WTC11 (cell line): ENCODE measurements at regions not wholly inside any gene's neighbourhood (a gene's known extent, or its start where the extent isn't known, plus 50 kb on each side); places are given as distances from the start of the nearest gene placed in this dataset.

ENCODE experiments used
- ATAC-seq: fragments of 200-7000 bp; cut with Tn5 transposase; 2 replicates; pipeline ENCODE4 v1.10.0; 2021; ENCODE audit warnings: mild to moderate bottlenecking, moderate library complexity
- CTCF ChIA-PET: fragments of 300-600 bp; sonication (Branson Sonifier 250); formaldehyde crosslinking; loops from one replicate; lab custom pipeline; 2021; ENCODE audit warnings: antibody characterized with exemption; lab: Charles Lee
- POLR2A ChIA-PET: fragments of 350-600 bp; sonication (Branson Sonifier 250); formaldehyde crosslinking; loops from one replicate; lab custom pipeline; 2021; ENCODE audit warnings: antibody characterized with exemption; lab: Charles Lee
- DNase-seq: peaks from one replicate; pipeline ENCODE4 v3.0.0; 2021; ENCODE audit warnings: low spot score
- H3K27ac Mint-ChIP-seq: 2 replicates; pipeline ENCODE4 v1.8.0; 2021; ENCODE audit warnings: mixed read lengths
- H3K27me3 Mint-ChIP-seq: 2 replicates; pipeline ENCODE4 v1.8.0; 2021; ENCODE audit warnings: low read depth, mild to moderate bottlenecking, moderate library complexity, mixed read lengths
- H3K36me3 Mint-ChIP-seq: 2 replicates; pipeline ENCODE4 v1.8.0; 2021; ENCODE audit warnings: mixed read lengths
- H3K4me1 Mint-ChIP-seq: 2 replicates; pipeline ENCODE4 v1.8.0; 2022; ENCODE audit warnings: mixed read lengths
- H3K4me3 Mint-ChIP-seq: 2 replicates; pipeline ENCODE4 v1.8.0; 2021; ENCODE audit warnings: mild to moderate bottlenecking, moderate library complexity, mixed read lengths
- H3K9me3 Mint-ChIP-seq: 2 replicates; pipeline ENCODE4 v1.8.0; 2021; ENCODE audit warnings: mixed read lengths
- E2F5 ChIP-seq: sonication (generic); formaldehyde crosslinking; IDR thresholded peaks from 2 replicates; pipeline ENCODE4 v1.8.1; 2022; ENCODE audit warnings: mild to moderate bottlenecking, moderate library complexity, missing genetic modification reagents
- ELF4 ChIP-seq: sonication (generic); formaldehyde crosslinking; IDR thresholded peaks from 2 replicates; pipeline ENCODE4 v1.8.1; 2022; ENCODE audit warnings: low read depth, mild to moderate bottlenecking, moderate library complexity, missing genetic modification reagents
- ERG ChIP-seq: fragments of 250-450 bp; sonication (Bioruptor Pico); IDR thresholded peaks from 2 replicates; pipeline ENCODE4 v1.8.0; 2021; ENCODE audit warnings: mild to moderate bottlenecking
- ESRRA ChIP-seq: sonication (generic); formaldehyde crosslinking; IDR thresholded peaks from 2 replicates; pipeline ENCODE4 v1.8.1; 2022; ENCODE audit warnings: mild to moderate bottlenecking, missing genetic modification reagents, borderline replicate concordance
- IRF2 ChIP-seq: sonication (generic); formaldehyde crosslinking; IDR thresholded peaks from 2 replicates; pipeline ENCODE4 v1.8.0; 2022; ENCODE audit warnings: low read depth, missing genetic modification reagents, borderline replicate concordance
- JAZF1 ChIP-seq: fragments of 250-450 bp; sonication (Bioruptor Pico); IDR thresholded peaks from 2 replicates; pipeline ENCODE4 v1.9.0; 2021; ENCODE audit warnings: moderate library complexity, mild to moderate bottlenecking, inconsistent platforms
- JUN ChIP-seq: sonication (generic); formaldehyde crosslinking; IDR thresholded peaks from 2 replicates; pipeline ENCODE4 v1.8.0; 2023; ENCODE audit warnings: mild to moderate bottlenecking, missing genetic modification reagents
- KAT7 ChIP-seq: sonication (generic); formaldehyde crosslinking; IDR thresholded peaks from 2 replicates; pipeline ENCODE4 v1.8.1; 2023; ENCODE audit warnings: missing genetic modification reagents, mild to moderate bottlenecking, borderline replicate concordance
- MAX ChIP-seq: sonication (generic); formaldehyde crosslinking; IDR thresholded peaks from 2 replicates; pipeline ENCODE4 v1.8.0; 2022; ENCODE audit warnings: mild to moderate bottlenecking, missing genetic modification reagents
- MYBL2 ChIP-seq: sonication (generic); formaldehyde crosslinking; IDR thresholded peaks from 2 replicates; pipeline ENCODE4 v1.8.1; 2023; ENCODE audit warnings: mild to moderate bottlenecking, moderate library complexity, missing genetic modification reagents
- NFE2L1 ChIP-seq: sonication (generic); formaldehyde crosslinking; IDR thresholded peaks from 2 replicates; pipeline ENCODE4 v1.8.1; 2023; ENCODE audit warnings: missing genetic modification reagents
- SOX15 ChIP-seq: fragments of 250-450 bp; sonication (Bioruptor Pico); IDR thresholded peaks from 2 replicates; pipeline ENCODE4 v1.9.0; 2021; ENCODE audit warnings: mild to moderate bottlenecking
- ZBTB21 ChIP-seq: sonication (generic); formaldehyde crosslinking; IDR thresholded peaks from 2 replicates; pipeline ENCODE4 v1.8.1; 2023; ENCODE audit warnings: mild to moderate bottlenecking, missing genetic modification reagents, borderline replicate concordance
- ZNF263 ChIP-seq: sonication (generic); formaldehyde crosslinking; IDR thresholded peaks from 2 replicates; pipeline ENCODE4 v1.8.1; 2022; ENCODE audit warnings: low read depth, mild to moderate bottlenecking, moderate library complexity, missing genetic modification reagents
- ZNF512 ChIP-seq: sonication (generic); formaldehyde crosslinking; IDR thresholded peaks from 2 replicates; pipeline ENCODE4 v1.8.1; 2022; ENCODE audit warnings: missing genetic modification reagents, borderline replicate concordance
- TF ChIP-seq, protein P1 (sequence below): sonication (generic); formaldehyde crosslinking; IDR thresholded peaks from 2 replicates; pipeline ENCODE4 v1.8.0; 2023; ENCODE audit warnings: missing genetic modification reagents, mild to moderate bottlenecking, borderline replicate concordance
- TF ChIP-seq, protein P2 (sequence below): fragments of 250-450 bp; sonication (Bioruptor Pico); IDR thresholded peaks from 2 replicates; pipeline ENCODE4 v1.9.0; 2021; ENCODE audit warnings: mild to moderate bottlenecking
- TF ChIP-seq, protein P3 (sequence below): sonication (generic); formaldehyde crosslinking; IDR thresholded peaks from 2 replicates; pipeline ENCODE4 v1.8.1; 2023; ENCODE audit warnings: mild to moderate bottlenecking, moderate library complexity, missing genetic modification reagents
- TF ChIP-seq, protein P4 (sequence below): fragments of 250-450 bp; sonication (Bioruptor Pico); IDR thresholded peaks from 2 replicates; pipeline ENCODE4 v1.9.0; 2021; ENCODE audit warnings: moderate library complexity, mild to moderate bottlenecking, inconsistent platforms, borderline replicate concordance

DNA sequence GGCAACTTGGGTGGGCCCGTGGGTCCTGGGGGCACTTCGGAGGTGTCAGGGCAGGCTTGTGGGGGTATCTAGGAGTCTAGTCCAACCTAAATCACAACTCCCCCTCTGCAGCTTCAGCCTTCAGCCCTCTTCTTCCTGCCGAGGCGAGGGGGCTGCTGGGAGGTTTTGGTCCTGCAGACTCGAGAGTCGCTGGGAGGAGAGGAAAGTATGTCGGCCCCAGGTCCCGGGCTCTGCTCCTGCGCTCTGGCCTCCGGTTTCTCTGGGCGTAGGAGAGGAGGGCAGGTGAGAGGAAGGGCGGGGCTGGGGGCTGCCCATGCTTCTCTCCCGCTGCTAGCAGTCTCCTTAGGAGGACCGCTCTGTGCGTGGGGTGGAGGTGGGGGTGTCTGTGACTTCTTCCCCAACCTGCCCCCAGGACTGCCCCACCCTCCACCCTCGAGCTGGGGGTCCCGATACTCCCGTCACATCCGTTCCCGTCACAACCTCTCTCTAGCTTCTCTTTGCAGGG, 139.8 kb upstream of the COL5A1 start:
- Mint-ChIP-seq H3K27me3 (peaks cover 18% of the 10 kb centered on the region), H3K4me1 (no peaks in the 10 kb centered on the region; the same call in 1 of the 2 replicates), H3K9me3 (no peaks in the 10 kb centered on the region), H3K27ac (no peak overlapping the region; the same call in 1 of the 2 replicates), H3K36me3 (no peaks in the 10 kb centered on the region), H3K4me3 (no peak overlapping the region)
- DNase-seq (no peak), ATAC-seq (no peak; the same call in 1 of the 2 replicates)
- ChIA-PET CTCF (interaction anchor here (0.7 to 3.0 kb wide), 5 partner anchors 10 to 277 kb away, joined by 3 to 12 read pairs (median 4); no protein-coding TSS in a partner anchor), POLR2A (no interaction called here)
- TF ChIP-seq ZNF263 (no peak), MYBL2 (no peak), ELF4 (CRISPR knock-in tag) (no peak), KAT7 (CRISPR knock-in tag) (no peak), JAZF1 (CRISPR knock-in tag) (no peak), JUN (CRISPR knock-in tag) (no peak), NFE2L1 (CRISPR knock-in tag) (no peak), IRF2 (CRISPR knock-in tag) (no peak), ESRRA (no peak), MAX (no peak), ZNF512 (no peak), ERG (no peak), E2F5 (no peak), ZBTB21 (CRISPR knock-in tag) (no peak), SOX15 (no peak)
- TF ChIP-seq, protein P1, sequence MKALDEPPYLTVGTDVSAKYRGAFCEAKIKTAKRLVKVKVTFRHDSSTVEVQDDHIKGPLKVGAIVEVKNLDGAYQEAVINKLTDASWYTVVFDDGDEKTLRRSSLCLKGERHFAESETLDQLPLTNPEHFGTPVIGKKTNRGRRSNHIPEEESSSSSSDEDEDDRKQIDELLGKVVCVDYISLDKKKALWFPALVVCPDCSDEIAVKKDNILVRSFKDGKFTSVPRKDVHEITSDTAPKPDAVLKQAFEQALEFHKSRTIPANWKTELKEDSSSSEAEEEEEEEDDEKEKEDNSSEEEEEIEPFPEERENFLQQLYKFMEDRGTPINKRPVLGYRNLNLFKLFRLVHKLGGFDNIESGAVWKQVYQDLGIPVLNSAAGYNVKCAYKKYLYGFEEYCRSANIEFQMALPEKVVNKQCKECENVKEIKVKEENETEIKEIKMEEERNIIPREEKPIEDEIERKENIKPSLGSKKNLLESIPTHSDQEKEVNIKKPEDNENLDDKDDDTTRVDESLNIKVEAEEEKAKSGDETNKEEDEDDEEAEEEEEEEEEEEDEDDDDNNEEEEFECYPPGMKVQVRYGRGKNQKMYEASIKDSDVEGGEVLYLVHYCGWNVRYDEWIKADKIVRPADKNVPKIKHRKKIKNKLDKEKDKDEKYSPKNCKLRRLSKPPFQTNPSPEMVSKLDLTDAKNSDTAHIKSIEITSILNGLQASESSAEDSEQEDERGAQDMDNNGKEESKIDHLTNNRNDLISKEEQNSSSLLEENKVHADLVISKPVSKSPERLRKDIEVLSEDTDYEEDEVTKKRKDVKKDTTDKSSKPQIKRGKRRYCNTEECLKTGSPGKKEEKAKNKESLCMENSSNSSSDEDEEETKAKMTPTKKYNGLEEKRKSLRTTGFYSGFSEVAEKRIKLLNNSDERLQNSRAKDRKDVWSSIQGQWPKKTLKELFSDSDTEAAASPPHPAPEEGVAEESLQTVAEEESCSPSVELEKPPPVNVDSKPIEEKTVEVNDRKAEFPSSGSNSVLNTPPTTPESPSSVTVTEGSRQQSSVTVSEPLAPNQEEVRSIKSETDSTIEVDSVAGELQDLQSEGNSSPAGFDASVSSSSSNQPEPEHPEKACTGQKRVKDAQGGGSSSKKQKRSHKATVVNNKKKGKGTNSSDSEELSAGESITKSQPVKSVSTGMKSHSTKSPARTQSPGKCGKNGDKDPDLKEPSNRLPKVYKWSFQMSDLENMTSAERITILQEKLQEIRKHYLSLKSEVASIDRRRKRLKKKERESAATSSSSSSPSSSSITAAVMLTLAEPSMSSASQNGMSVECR (CRISPR knock-in tag): no peak
- TF ChIP-seq, protein P2, sequence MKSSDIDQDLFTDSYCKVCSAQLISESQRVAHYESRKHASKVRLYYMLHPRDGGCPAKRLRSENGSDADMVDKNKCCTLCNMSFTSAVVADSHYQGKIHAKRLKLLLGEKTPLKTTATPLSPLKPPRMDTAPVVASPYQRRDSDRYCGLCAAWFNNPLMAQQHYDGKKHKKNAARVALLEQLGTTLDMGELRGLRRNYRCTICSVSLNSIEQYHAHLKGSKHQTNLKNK (CRISPR knock-in tag): no peak
- TF ChIP-seq, protein P3, sequence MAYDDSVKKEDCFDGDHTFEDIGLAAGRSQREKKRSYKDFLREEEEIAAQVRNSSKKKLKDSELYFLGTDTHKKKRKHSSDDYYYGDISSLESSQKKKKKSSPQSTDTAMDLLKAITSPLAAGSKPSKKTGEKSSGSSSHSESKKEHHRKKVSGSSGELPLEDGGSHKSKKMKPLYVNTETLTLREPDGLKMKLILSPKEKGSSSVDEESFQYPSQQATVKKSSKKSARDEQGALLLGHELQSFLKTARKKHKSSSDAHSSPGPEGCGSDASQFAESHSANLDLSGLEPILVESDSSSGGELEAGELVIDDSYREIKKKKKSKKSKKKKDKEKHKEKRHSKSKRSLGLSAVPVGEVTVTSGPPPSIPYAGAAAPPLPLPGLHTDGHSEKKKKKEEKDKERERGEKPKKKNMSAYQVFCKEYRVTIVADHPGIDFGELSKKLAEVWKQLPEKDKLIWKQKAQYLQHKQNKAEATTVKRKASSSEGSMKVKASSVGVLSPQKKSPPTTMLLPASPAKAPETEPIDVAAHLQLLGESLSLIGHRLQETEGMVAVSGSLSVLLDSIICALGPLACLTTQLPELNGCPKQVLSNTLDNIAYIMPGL (CRISPR knock-in tag): no peak
- TF ChIP-seq, protein P4, sequence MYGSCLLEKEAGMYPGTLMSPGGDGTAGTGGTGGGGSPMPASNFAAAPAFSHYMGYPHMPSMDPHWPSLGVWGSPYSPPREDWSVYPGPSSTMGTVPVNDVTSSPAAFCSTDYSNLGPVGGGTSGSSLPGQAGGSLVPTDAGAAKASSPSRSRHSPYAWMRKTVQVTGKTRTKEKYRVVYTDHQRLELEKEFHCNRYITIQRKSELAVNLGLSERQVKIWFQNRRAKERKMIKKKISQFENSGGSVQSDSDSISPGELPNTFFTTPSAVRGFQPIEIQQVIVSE (CRISPR knock-in tag): no peak
